Astrocyte (in vitro differentiated cells and primary cell): ENCODE measurements at regions not wholly inside any gene's neighbourhood (a gene's known extent, or its start where the extent isn't known, plus 50 kb on each side); places are given as distances from the start of the nearest gene placed in this dataset.

ENCODE experiments used
- DNase-seq: peaks from one replicate; pipeline ENCODE4 v3.0.0-alpha.2; 2010; ENCODE audit warnings: low read depth
- FAIRE-seq: peaks from 2 replicates; lab custom pipeline; 2011; peaks lifted over from hg19 to GRCh38; lab: Jason Lieb, UNC
- H2AFZ ChIP-seq: 2 replicates; pipeline ENCODE4 v1.6.0; 2012; ENCODE audit warnings: low read depth, low read length, inconsistent platforms
- H3K27ac ChIP-seq: 2 replicates; pipeline ENCODE4 v1.5.1; 2011; ENCODE audit warnings: low read depth, low read length, inconsistent platforms
- H3K27me3 ChIP-seq: 2 replicates; pipeline ENCODE4 v1.6.0; 2011; ENCODE audit warnings: low read length, inconsistent platforms; ENCODE audit not compliant: insufficient read depth
- H3K36me3 ChIP-seq: 2 replicates; pipeline ENCODE4 v1.5.1; 2011; ENCODE audit warnings: low read length, inconsistent platforms; ENCODE audit not compliant: insufficient read depth
- H3K4me1 ChIP-seq: 2 replicates; pipeline ENCODE4 v1.5.1; 2011; ENCODE audit warnings: low read length, inconsistent platforms; ENCODE audit not compliant: insufficient read depth
- H3K4me2 ChIP-seq: 2 replicates; pipeline ENCODE4 v1.6.0; 2012; ENCODE audit warnings: low read length, inconsistent platforms
- H3K4me3 ChIP-seq: 2 replicates; pipeline ENCODE4 v1.5.1; 2011; ENCODE audit warnings: low read depth, mild to moderate bottlenecking, low read length, inconsistent platforms; ENCODE audit not compliant: insufficient read depth
- H3K79me2 ChIP-seq: 2 replicates; pipeline ENCODE4 v1.6.0; 2012; ENCODE audit warnings: mild to moderate bottlenecking, low read length, inconsistent platforms; ENCODE audit not compliant: insufficient read depth
- H3K9ac ChIP-seq: 2 replicates; pipeline ENCODE4 v1.6.0; 2012; ENCODE audit warnings: mild to moderate bottlenecking, low read length, inconsistent platforms
- H3K9me3 ChIP-seq: 2 replicates; pipeline ENCODE4 v1.5.1; 2012; ENCODE audit warnings: low read depth, mild to moderate bottlenecking, low read length, inconsistent platforms; ENCODE audit not compliant: insufficient read depth
- H4K20me1 ChIP-seq: 2 replicates; pipeline ENCODE4 v1.6.0; 2012; ENCODE audit warnings: low read length, inconsistent platforms; ENCODE audit not compliant: insufficient read depth
- H3K27ac Mint-ChIP-seq: one replicate; pipeline ENCODE4 v1.8.0; 2021; ENCODE audit warnings: mild to moderate bottlenecking, mixed read lengths; ENCODE audit not compliant: unreplicated experiment
- H3K27me3 Mint-ChIP-seq: one replicate; pipeline ENCODE4 v1.8.0; 2021; ENCODE audit warnings: low read depth, mixed read lengths; ENCODE audit not compliant: unreplicated experiment
- H3K36me3 Mint-ChIP-seq: one replicate; pipeline ENCODE4 v1.8.0; 2021; ENCODE audit warnings: low read depth, mixed read lengths; ENCODE audit not compliant: unreplicated experiment
- H3K4me1 Mint-ChIP-seq: one replicate; pipeline ENCODE4 v1.8.0; 2021; ENCODE audit warnings: low read depth, mixed read lengths; ENCODE audit not compliant: unreplicated experiment
- H3K4me3 Mint-ChIP-seq: one replicate; pipeline ENCODE4 v1.8.0; 2021; ENCODE audit warnings: mild to moderate bottlenecking, moderate library complexity, mixed read lengths; ENCODE audit not compliant: unreplicated experiment
- H3K9me3 Mint-ChIP-seq: one replicate; pipeline ENCODE4 v1.8.0; 2021; ENCODE audit warnings: mild to moderate bottlenecking, mixed read lengths; ENCODE audit not compliant: unreplicated experiment
- CTCF ChIP-seq: IDR thresholded peaks from 2 replicates; pipeline ENCODE4 v1.5.1; 2011; ENCODE audit warnings: low read depth, mild to moderate bottlenecking, inconsistent platforms, low read length, moderate library complexity; ENCODE audit not compliant: insufficient read depth
- EZH2 ChIP-seq: IDR thresholded peaks from 2 replicates; pipeline ENCODE4 v1.6.1; 2012; ENCODE audit warnings: mild to moderate bottlenecking, low read length, inconsistent platforms; ENCODE audit not compliant: insufficient read depth

- peaks cover 11% of the 10 kb centered on the region for H3K4me1 Mint-ChIP-seq
- H3K27ac ChIP-seq: no peak overlapping the region
- peaks cover 2% of the 10 kb centered on the region for H3K36me3 Mint-ChIP-seq
- peaks cover 3% of the 10 kb centered on the region for H3K4me1 ChIP-seq
- no peak overlapping the region for H3K9ac ChIP-seq
- no peak overlapping the region for H3K4me2 ChIP-seq
- H3K4me3 Mint-ChIP-seq: no peak overlapping the region
- H3K4me3 ChIP-seq: no peak overlapping the region
- no peak overlapping the region for H3K27ac Mint-ChIP-seq
- no peaks in the 10 kb centered on the region for H3K36me3 ChIP-seq
- no peaks in the 10 kb centered on the region for H3K9me3 Mint-ChIP-seq
- H3K9me3 ChIP-seq: no peaks in the 10 kb centered on the region
- no peak for DNase-seq
- no peaks in the 10 kb centered on the region for H3K79me2 ChIP-seq
- H2AFZ ChIP-seq: no peak overlapping the region
- FAIRE-seq: no peak
- TF ChIP-seq CTCF: no peak
- TF ChIP-seq EZH2: no peak
- no peaks in the 10 kb centered on the region for H3K27me3 ChIP-seq
- no peaks in the 10 kb centered on the region for H3K27me3 Mint-ChIP-seq
- no peaks in the 10 kb centered on the region for H4K20me1 ChIP-seq
Observed at GRCh38 chr10:21308946-21309345, 216.5 kb downstream of the SKIDA1 start.

- FAIRE-seq: no peak
- Histone ChIP-seq H2AFZ (no peak overlapping the region), H3K27me3 (no peaks in the 10 kb centered on the region), H3K9me3 (no peaks in the 10 kb centered on the region), H3K4me3 (no peak overlapping the region), H3K27ac (no peak overlapping the region), H3K4me2 (no peak overlapping the region), H3K36me3 (no peaks in the 10 kb centered on the region), H3K9ac (no peak overlapping the region), H3K79me2 (no peaks in the 10 kb centered on the region), H4K20me1 (no peaks in the 10 kb centered on the region), H3K4me1 (peaks cover 3% of the 10 kb centered on the region)
- no peak for DNase-seq
- H3K4me3 Mint-ChIP-seq: no peak overlapping the region
- peaks cover 2% of the 10 kb centered on the region for H3K36me3 Mint-ChIP-seq
- no peak overlapping the region for H3K27ac Mint-ChIP-seq
- H3K9me3 Mint-ChIP-seq: no peaks in the 10 kb centered on the region
- no peaks in the 10 kb centered on the region for H3K27me3 Mint-ChIP-seq
- TF ChIP-seq CTCF: no peak
- no peak for TF ChIP-seq EZH2
- peaks cover 5% of the 10 kb centered on the region for H3K4me1 Mint-ChIP-seq
Observed at GRCh38 chr10:21308018-21308417, 217.5 kb downstream of the SKIDA1 start.

GRCh38 chr10:21304608-21305007 is 220.9 kb downstream of the SKIDA1 start:
- Histone ChIP-seq H3K4me1 (peaks cover 3% of the 10 kb centered on the region), H3K27me3 (no peaks in the 10 kb centered on the region), H3K4me2 (no peak overlapping the region), H3K9ac (no peak overlapping the region), H3K9me3 (no peaks in the 10 kb centered on the region), H3K36me3 (no peaks in the 10 kb centered on the region), H3K27ac (no peak overlapping the region), H2AFZ (peak overlapping the region; percentile 41), H3K4me3 (no peak overlapping the region), H4K20me1 (no peaks in the 10 kb centered on the region), H3K79me2 (no peaks in the 10 kb centered on the region)
- no peak overlapping the region for H3K27ac Mint-ChIP-seq
- no peak overlapping the region for H3K4me3 Mint-ChIP-seq
- peaks cover 3% of the 10 kb centered on the region for H3K4me1 Mint-ChIP-seq
- no peaks in the 10 kb centered on the region for H3K9me3 Mint-ChIP-seq
- no peaks in the 10 kb centered on the region for H3K27me3 Mint-ChIP-seq
- TF ChIP-seq CTCF (no peak), EZH2 (no peak)
- peaks cover 2% of the 10 kb centered on the region for H3K36me3 Mint-ChIP-seq
- no peak for FAIRE-seq
- DNase-seq: no peak
